MG63 (cell line): ENCODE measurements at regions not wholly inside any gene's neighbourhood (a gene's known extent, or its start where the extent isn't known, plus 50 kb on each side); places are given as distances from the start of the nearest gene placed in this dataset.
"Not testable (repeated sequence)": the region's sequence is repeated elsewhere in the genome, so short reads cannot be mapped to it uniquely, and the experiment has no call there.

Source experiments
- DNase-seq: peaks from one replicate; pipeline ENCODE4 v3.0.0-alpha.2; 2020
- H3K27me3 ChIP-seq: fragments of 250-450 bp; sonication (Bioruptor Pico); 2 replicates; pipeline ENCODE4 v1.5.1; 2020; ENCODE audit warnings: mild to moderate bottlenecking, moderate library complexity
- H3K36me3 ChIP-seq: fragments of 250-450 bp; sonication (Bioruptor Pico); 2 replicates; pipeline ENCODE4 v1.5.1; 2020; ENCODE audit warnings: mild to moderate bottlenecking, moderate library complexity
- H3K4me3 ChIP-seq: fragments of 250-450 bp; sonication (Bioruptor Pico); 2 replicates; pipeline ENCODE4 v1.5.1; 2020; ENCODE audit warnings: mild to moderate bottlenecking, moderate library complexity
- H3K9me3 ChIP-seq: fragments of 250-450 bp; sonication (Bioruptor Pico); 2 replicates; pipeline ENCODE4 v1.5.1; 2020; ENCODE audit warnings: mild to moderate bottlenecking, moderate library complexity

DNA sequence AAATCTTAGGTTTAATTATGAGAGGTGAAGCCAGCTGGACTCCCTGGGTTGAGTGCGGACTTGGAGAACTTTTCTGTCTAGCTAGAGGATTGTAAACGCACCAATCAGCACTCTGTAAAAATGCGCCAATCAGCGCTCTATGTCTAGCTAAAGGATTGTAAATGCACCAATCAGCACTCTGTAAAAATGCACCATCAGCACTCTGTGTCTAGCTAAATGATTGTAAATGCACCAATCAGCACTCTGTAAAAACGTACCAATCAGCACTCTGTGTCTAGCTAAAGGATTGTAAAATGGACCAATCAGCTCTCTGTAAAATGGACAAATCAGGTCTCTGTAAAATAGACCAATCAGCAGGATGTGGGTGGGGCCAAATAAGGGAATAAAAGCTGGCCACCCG is 345.1 kb upstream of the POT1 start:
- not testable (repeated sequence) for H3K36me3 ChIP-seq, DNase-seq, H3K4me3 ChIP-seq, H3K9me3 ChIP-seq, H3K27me3 ChIP-seq

DNA sequence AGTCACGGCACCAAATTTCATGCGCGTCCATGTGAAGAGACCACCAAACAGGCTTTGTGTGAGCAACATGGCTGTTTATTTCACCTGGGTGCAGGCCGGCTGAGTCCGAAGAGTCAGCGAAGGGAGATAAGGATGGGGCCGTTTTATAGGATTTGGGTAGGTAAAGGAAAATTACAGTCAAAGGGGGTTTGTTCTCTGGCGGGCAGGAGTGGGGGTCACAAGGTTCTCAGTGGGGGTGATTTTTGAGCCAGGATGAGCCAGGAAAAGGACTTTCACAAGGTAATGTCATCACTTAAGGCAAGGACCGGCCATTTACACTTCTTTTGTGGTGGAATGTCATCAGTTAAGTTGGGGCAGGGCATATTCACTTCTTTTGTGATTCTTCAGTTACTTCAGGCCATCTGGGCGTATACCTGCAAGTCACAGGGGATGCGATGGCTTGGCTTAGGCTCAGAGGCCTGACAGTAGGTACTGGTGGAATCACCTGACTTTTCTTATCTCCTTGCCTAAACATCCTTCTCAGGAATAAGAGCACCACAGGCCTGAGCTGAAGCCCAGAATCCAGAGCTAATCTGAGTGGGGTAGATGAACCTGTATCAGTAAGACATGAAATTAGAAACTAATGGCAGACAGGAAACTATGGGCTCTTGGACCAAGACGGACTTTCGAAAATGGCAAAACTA is 334.7 kb upstream of the POT1 start:
- not testable (repeated sequence) for H3K9me3 ChIP-seq, H3K4me3 ChIP-seq, H3K36me3 ChIP-seq, H3K27me3 ChIP-seq, DNase-seq

DNA sequence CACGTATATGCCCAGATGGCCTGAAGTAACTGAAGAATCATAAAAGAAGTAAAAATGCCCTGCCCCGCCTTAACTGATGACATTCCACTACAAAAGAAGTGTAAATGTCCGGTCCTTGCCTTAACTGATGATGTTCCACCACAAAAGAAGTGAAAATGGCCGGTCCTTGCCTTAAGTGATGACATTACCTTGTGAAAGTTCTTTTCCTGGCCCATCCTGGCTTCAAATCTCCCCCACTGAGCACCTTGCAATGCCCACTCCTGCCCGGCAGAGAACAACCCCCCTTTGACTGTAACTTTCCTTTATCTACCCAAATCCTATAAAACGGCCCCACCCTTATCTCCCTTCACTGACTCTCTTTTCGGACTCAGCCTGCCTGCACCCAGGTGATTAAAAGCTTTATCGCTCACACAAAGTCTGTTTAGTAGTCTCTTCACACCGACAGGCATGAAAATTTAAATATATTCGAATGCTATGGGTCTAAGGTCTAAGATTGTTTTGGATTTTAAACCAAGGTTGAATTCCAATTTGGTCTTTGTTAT is 329.3 kb upstream of the POT1 start:
- H3K27me3 ChIP-seq, H3K9me3 ChIP-seq: not testable (repeated sequence)

DNA sequence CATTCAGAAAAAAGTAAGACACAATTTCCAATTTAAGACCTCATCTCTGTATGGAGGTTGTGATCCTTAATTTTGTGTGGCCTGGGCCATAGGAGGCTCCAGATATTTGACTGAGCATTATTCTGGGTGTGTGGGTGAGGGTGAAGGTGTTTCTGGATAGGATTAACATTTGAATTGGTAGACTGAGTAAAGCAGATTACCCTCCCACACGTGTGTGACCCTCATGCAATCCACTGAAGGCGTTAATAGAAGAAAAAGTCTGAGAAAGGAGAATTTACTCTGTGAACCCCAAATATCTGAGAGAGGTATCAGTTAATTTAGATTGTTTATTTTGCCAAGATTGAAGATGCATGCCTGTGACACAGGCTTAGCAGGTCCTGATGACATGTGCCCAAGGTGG is 328.0 kb upstream of the POT1 start:
- DNase-seq, result no peak
- H3K27me3 ChIP-seq, result no peaks in the 10 kb centered on the region
- H3K9me3 ChIP-seq, result no peaks in the 10 kb centered on the region
- H3K36me3 ChIP-seq, result no peaks in the 10 kb centered on the region
- H3K4me3 ChIP-seq, result no peak overlapping the region

More for the DNA sequence above, 329.3 kb upstream of the POT1 start:
- DNase-seq, H3K4me3 ChIP-seq, H3K36me3 ChIP-seq: not testable (repeated sequence)

DNA sequence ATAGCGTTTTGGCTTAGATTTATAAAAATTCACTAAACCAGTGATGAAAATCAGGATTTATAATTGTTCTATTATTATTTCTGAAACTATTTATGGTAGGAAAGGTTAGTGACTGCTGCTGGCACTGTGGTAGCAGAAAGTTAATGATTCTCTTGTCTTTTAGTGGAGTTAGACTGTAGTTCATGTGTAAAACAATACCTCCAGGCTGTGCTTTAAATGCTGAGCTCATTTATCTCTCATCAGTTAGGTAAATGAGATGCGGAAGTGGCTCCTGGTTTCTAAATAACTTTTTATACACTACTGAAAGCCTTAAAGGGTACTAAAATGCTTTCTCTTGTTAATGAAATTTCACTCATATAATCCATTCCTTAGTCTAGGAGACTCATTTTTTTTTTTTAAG is 326.8 kb upstream of the POT1 start:
- no peaks in the 10 kb centered on the region for H3K9me3 ChIP-seq
- no peak for DNase-seq
- H3K27me3 ChIP-seq, result no peaks in the 10 kb centered on the region
- H3K36me3 ChIP-seq, result no peaks in the 10 kb centered on the region
- H3K4me3 ChIP-seq, result no peak overlapping the region

DNA sequence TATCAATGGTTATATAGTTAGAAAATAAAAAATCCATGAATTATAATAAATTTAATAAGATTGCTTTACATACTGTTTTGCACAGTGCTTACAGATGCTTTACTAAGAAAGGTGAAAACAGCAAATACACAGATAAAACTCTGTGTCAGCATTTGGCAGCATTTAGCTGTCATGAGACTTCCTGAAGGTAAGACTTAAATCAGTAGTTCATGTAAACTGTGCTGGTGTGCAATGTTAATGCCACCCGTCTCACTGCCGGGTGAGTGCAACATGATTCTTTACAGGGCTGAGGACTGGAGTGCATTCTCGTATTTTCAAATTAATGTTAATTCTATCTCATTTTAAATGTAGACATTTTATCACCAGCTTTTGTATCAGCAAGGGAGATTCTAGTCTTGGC is 326.2 kb upstream of the POT1 start:
- Histone ChIP-seq H3K27me3 (no peaks in the 10 kb centered on the region), H3K36me3 (no peaks in the 10 kb centered on the region), H3K4me3 (no peak overlapping the region), H3K9me3 (no peaks in the 10 kb centered on the region)
- DNase-seq, result no peak

DNA sequence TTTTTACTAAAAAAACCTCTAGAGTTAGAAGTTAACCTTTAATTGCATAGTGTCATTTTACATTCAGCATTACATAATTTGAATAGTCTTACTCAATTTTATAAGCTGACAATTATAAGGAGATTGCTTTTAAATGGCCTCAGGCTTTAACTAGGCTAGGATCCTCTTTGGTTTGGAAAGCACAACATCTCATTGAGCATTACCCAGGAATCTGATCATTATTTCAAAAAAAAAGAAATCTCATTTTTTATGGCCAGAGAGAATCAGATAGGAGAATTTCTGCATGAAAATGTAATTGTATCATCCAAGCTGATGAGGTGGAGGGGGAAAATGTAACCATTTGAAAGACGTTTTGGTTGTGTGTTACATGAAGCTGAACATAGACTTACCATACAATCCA is 324.9 kb upstream of the POT1 start:
- no peak overlapping the region for H3K4me3 ChIP-seq
- no peaks in the 10 kb centered on the region for H3K9me3 ChIP-seq
- no peaks in the 10 kb centered on the region for H3K36me3 ChIP-seq
- no peaks in the 10 kb centered on the region for H3K27me3 ChIP-seq
- no peak for DNase-seq

DNA sequence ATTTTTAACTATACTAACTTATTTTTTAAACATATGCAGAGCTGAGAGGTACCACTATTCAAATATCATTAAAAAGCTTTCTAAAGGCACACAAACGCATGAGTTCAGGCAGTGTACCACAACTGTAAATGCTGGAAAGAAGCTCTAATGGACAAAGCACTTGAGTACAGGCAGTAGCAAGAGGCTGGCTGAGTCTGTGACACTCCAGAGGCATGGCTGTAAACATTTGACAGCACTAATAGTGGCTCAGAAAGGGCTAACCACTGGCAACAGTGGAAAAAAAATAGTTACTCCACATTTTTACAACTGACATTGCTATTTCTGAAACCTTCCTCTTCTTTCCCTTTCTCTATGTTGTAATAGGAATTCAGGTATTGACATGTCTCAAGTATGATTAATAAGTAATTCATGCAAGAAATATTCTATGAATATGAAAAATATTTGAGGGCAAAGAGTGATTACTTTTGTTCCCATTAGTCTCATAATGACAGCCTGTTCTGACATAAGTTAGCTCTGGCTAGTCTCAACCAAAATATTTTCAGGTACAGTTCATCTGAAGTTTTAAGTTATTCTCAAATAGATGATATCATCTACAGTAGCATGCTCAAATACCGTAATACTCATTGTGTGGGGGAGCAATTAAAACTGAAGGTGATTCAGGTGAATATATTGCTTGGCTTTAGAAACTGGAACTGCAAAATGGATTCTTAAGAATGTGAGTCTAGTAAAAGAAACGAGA is 324.0 kb upstream of the POT1 start:
- Histone ChIP-seq H3K36me3 (no peaks in the 10 kb centered on the region), H3K9me3 (no peaks in the 10 kb centered on the region), H3K27me3 (no peaks in the 10 kb centered on the region), H3K4me3 (no peak overlapping the region)
- DNase-seq, result no peak

DNA sequence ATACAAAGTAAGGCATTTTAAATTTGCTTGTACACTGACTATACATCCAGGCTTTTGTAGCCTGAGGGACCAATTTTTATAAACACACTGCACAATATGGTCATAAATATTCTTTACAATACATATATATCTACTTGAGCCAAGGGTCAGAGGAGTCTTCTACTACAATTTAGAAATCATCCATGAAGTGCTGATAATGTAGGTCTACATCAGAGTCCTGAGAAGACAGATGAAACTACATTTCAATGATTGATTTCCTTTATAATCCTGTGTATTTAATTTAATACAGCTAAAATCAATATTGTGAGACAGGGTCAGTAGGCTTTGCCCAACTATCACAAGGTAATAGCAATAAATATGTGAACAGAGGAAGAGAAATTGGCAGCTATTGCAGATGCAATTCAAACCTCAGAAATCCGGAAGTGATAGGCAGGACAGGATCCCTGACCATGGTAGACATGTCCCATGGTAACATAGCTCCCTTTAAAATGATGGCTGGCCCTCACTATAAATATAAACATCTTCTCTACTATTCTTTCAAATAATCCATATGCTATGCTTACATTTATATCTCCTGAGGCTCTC is 318.0 kb upstream of the POT1 start:
- Histone ChIP-seq H3K4me3 (no peak overlapping the region), H3K27me3 (no peaks in the 10 kb centered on the region), H3K9me3 (no peaks in the 10 kb centered on the region), H3K36me3 (no peaks in the 10 kb centered on the region)
- no peak for DNase-seq

DNA sequence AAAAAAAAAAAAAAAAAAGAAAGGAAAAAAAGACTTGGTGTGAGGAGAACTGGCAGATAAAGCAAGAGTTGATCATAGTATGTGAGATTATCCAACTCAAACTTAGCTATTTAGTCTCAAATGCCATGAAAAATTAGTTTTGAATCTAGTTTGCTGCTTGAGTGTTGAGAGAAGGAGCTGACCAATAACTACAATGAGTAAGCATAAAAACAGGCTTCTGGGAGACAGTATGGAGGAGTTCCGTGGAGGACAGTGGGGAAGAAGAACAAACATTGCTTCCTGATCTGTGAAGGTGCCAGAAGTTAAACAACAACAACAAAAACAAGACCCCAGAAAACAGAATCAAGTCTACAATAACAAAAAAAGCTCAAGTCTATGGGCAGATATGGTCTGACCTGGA is 317.1 kb upstream of the POT1 start:
- Histone ChIP-seq H3K9me3 (no peaks in the 10 kb centered on the region), H3K4me3 (no peak overlapping the region), H3K27me3 (no peaks in the 10 kb centered on the region), H3K36me3 (no peaks in the 10 kb centered on the region)
- DNase-seq, result no peak

DNA sequence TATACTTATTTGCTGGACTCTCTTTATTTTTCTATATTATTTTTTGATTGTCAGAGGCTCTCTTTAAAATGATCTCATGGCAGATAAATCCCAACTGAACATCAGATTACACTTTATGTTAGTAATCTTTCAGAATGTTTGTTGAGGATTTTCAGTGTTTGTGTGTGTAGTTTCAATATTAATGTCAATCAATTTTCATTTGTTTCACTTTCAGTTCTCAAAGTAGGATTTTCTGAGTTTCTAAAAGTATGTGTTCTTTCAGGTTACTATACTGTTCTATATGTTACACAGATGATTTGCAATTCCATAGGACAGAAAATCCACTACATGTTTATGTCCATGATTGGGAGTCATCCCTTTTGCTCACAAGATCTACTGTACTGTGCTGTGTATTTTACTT is 311.9 kb upstream of the POT1 start:
- no peaks in the 10 kb centered on the region for H3K9me3 ChIP-seq
- no peak for DNase-seq
- H3K27me3 ChIP-seq, result no peaks in the 10 kb centered on the region
- no peaks in the 10 kb centered on the region for H3K36me3 ChIP-seq
- H3K4me3 ChIP-seq, result no peak overlapping the region

DNA sequence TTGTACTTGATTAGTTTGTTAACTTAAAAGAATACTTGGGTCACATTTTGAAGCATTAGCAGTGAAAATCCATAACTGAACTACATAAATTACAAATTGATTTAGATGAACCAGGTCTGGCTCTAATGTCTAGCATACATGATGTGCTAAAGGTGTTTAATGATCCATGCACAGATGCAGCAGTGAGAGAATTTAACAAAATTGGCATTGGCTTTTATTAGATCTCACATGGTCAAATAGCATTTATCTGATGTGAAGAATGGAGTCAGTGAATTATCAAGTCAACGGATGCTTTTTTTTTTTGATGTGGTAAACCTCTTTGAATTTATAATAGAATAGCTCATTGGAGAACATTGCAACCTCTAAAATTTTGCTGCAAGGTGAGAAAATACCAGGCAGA is 293.0 kb upstream of the POT1 start:
- Histone ChIP-seq H3K36me3 (no peaks in the 10 kb centered on the region), H3K27me3 (no peaks in the 10 kb centered on the region), H3K9me3 (no peaks in the 10 kb centered on the region), H3K4me3 (no peak overlapping the region)
- no peak for DNase-seq

DNA sequence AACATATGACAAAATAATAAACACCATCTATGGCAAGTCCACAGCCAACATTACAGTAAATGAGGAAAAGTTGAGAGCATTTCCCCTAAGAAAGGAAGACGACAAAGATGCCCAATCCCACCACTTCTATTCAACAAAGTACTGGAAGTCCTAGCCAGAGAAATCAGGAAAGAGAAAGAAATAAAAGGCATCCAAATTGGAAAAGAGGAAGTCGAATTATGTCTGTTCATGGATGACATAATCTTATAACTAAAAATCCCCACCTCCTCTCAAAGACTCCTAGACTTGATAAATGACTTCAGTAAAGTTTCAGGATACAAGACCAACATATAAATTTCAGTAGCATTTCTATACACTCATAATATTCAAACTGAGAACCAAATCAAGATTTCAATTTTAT is 288.5 kb upstream of the POT1 start:
- no peaks in the 10 kb centered on the region for H3K9me3 ChIP-seq
- DNase-seq, result no peak
- H3K36me3 ChIP-seq, result no peaks in the 10 kb centered on the region
- H3K27me3 ChIP-seq, result no peaks in the 10 kb centered on the region
- no peak overlapping the region for H3K4me3 ChIP-seq

DNA sequence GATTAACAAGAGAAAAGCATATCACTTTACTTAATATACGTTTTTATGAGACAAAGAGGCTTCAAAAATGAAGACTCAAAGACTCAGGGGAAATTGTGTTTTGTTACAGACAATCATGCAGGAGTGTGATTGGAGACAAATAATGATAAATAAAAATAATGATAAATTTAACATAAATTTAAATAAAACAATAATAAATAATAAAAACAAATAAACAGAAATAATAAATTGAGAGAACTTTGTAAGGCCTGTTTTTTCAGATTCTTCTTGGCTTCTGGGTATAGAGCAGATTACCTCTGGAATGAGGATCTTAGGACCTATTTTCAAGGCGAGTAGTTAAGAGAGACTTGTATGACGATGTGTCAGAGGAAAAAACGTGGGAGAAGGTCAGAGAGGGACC is 271.4 kb upstream of the POT1 start:
- no peak overlapping the region for H3K4me3 ChIP-seq
- no peak for DNase-seq
- H3K27me3 ChIP-seq, result no peaks in the 10 kb centered on the region
- H3K36me3 ChIP-seq, result no peaks in the 10 kb centered on the region
- no peaks in the 10 kb centered on the region for H3K9me3 ChIP-seq

DNA sequence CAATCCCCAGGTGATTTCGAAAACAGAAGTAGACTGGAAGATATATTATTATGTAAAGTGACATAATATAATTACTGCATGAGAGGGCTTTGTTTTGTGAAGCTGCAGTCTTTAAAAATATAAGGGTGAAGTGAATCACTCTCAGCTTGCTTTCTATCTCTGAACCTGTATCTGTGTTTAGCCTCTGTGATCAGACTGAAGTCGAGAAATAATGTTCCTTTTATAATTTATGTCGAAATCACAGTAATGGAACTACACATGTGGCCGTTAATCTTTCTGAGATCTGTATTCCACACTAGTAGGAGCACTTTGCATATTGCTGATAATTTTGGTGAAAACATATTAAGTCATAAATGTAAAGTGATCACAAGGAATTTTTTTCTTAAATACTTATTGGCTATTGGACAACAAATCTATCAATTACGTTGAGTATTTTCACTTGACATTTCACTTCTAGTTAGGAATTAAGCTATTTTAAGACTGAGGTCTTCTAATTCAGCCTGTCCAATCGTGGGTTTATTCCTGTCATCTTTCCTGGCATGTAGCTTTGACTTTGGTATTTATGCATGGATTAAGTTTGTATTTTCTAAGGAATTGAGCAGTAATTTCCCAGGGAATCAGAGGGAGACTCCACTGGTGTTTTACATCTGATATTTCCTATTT is 268.2 kb upstream of the POT1 start:
- no peaks in the 10 kb centered on the region for H3K27me3 ChIP-seq
- DNase-seq, result no peak
- no peaks in the 10 kb centered on the region for H3K36me3 ChIP-seq
- no peak overlapping the region for H3K4me3 ChIP-seq
- H3K9me3 ChIP-seq, result no peaks in the 10 kb centered on the region

DNA sequence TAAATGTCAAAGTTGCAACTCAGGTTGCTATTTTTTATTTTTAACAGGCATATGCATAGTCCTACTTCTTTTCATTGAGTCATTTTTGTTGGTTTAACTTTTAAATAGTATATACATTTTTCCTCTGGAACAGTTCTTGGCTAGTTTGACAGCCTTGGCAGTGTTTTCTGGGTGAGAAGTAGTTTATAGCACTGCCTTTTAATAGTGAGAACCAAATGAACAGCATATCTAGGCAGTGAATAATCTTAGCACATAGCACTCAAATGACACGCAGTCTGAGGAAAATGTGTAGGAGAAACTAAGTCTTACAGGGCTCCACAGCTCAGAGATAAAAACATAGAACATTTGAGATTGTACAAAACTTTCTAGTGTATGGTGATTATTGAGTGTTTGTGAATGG is 265.5 kb upstream of the POT1 start:
- peak; percentile 39 for DNase-seq
- Histone ChIP-seq H3K27me3 (no peaks in the 10 kb centered on the region), H3K36me3 (no peaks in the 10 kb centered on the region), H3K9me3 (no peaks in the 10 kb centered on the region), H3K4me3 (no peak overlapping the region)

DNA sequence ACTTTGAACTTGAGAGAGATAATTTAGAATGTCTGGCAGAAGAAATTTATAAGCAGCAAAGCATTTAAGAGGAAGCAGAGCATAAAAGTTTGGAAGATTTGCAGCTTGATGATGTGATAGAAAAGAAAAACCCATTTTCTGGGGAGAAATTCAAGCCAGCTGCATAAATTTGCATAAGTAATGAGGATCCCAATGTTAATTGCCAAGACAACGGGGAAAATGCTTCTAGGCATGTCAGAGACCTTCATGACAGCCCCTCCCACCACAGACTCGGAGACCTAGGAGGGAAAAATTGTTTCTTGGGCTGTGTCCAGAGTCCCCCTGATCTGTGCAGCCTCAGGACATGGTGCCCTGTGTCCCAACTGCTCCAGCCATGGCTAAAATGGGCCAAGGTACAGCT is 263.6 kb upstream of the POT1 start:
- Histone ChIP-seq H3K36me3 (no peaks in the 10 kb centered on the region), H3K4me3 (no peak overlapping the region), H3K27me3 (no peaks in the 10 kb centered on the region), H3K9me3 (no peaks in the 10 kb centered on the region)
- DNase-seq, result no peak
